GM12892 (cell line): ENCODE measurements at regions not wholly inside any gene's neighbourhood (a gene's known extent, or its start where the extent isn't known, plus 50 kb on each side); places are given as distances from the start of the nearest gene placed in this dataset.

Experiments used
- POLR2A ChIP-seq: IDR thresholded peaks from 2 replicates; pipeline ENCODE4 v1.6.1; 2011; ENCODE audit warnings: low read depth, low read length, control low read depth
- POLR2AphosphoS5 ChIP-seq: IDR thresholded peaks from 2 replicates; pipeline ENCODE4 v1.6.1; 2011; ENCODE audit warnings: low read depth, low read length, control low read depth
- TAF1 ChIP-seq: IDR thresholded peaks from 2 replicates; pipeline ENCODE4 v1.6.1; 2011; ENCODE audit warnings: low read depth, mild to moderate bottlenecking, control low read depth, low read length, borderline replicate concordance

DNA sequence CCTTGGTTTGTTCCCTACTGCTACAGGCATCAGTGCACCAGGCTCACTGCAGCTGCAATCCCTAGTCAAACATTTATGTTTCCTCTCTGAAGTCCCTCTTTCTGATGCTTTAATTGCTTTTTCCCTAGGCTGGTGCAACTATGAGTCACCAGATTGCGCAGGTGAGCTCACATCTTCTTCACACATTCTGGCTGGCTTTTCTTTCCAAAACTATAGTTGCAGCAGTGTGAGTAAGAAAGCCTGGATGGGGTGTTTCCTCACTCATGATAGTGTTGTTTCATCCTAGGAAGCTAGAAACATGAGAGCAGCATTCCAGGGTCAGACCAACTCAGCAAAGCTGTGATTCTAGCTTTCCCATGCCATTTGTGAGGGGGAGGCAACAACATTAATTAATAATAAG is 296.4 kb downstream of the PAX1 start:
- TF ChIP-seq TAF1 (no peak), POLR2A (no peak), POLR2AphosphoS5 (no peak)
